HG02571 (cell line): ENCODE measurements at regions not wholly inside any gene's neighbourhood (a gene's known extent, or its start where the extent isn't known, plus 50 kb on each side); places are given as distances from the start of the nearest gene placed in this dataset.
"Not testable (repeated sequence)": the region's sequence is repeated elsewhere in the genome, so short reads cannot be mapped to it uniquely, and the experiment has no call there.

ENCODE experiments used
- ATAC-seq: cut with Tn5 transposase; IDR thresholded peaks from one replicate; pipeline ENCODE4 v1.9.1; 2021; ENCODE audit warnings: mild to moderate bottlenecking, moderate library complexity; ENCODE audit not compliant: unreplicated experiment

DNA sequence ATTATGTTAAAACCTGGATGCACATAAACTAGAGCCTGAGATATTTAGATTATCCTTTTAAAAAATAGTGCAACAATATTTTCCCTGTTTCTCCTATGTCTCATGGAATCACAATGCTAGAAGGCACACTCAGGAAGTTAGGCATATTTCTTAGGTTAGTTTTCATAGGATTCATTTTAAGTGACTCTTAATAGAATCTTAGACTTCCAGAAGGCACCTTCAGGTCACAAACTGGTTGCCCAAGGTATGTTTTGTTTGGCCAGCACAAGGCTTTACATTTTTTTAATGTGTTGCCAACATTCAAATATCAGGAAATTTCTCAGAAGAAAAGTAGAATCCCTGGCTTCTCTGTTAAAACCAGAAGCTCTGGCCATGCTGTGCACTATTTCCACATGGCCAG is 129.3 kb downstream of the LNPK start:
- no peak for ATAC-seq

DNA sequence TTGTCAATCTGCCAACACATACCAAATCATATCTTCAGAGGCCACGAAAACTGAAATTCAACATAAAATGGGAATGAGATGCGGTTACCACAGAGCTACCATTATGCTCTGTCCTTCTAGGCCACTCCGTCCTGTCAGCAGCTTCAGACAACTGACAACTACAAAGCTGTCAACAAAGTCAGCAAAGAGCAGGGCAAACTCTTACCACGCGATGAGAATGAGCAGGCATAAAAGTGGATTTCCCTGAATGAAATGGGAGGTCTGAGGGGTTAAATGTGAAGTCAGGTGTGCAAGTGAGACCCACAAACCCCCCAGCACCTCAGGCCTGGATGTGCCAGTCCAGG is 130.1 kb downstream of the LNPK start:
- no peak for ATAC-seq

DNA sequence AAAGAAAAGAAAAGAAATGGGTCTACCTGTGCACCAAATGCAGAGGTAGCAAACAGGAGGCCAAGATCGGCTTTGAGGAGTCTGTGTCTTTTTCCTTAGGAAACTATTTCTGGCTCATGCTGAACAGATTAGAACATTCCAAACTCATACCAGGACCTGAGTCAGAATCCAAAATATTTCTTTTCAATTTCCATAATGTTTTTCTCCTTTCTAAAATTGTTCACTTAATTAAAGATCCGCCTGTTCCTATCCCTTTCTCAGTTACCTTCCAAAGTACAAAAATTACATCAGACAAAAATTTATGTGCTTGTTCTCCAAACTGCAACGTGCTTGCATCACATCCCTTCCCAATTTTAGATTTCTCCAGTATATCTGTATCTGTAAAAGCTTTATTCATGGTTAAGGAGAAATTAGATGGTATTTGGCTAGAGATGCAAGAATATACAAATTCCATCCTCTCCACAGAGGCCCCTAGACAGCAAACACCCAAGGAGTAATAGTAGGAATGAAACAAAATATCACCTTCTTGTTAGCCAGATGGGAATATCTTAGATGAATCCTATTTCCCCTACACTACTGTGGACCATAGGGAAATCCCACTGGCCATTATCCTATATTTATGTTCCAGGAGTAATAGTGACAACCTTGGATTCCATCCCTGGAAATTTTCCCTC is 130.6 kb downstream of the LNPK start:
- no peak for ATAC-seq

DNA sequence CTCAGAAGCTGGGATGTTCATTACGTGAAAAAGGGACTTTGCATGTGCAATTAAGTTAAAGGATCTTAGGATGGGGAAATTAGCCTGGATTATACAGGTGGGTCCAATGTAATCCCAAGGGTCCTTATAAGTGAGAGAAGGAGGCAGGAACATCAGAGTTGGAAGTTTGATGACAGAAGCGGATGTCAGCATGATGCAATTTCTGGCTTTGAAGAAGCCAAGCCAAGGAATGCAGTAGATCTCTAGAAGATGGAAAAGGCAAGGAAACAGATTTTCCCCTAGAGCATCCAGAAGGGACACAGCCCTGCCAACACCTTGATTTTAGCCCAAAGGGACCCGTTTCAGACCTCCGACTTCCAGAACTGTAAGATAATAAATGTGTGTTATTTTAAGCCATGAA is 136.4 kb downstream of the LNPK start:
- ATAC-seq = no peak

DNA sequence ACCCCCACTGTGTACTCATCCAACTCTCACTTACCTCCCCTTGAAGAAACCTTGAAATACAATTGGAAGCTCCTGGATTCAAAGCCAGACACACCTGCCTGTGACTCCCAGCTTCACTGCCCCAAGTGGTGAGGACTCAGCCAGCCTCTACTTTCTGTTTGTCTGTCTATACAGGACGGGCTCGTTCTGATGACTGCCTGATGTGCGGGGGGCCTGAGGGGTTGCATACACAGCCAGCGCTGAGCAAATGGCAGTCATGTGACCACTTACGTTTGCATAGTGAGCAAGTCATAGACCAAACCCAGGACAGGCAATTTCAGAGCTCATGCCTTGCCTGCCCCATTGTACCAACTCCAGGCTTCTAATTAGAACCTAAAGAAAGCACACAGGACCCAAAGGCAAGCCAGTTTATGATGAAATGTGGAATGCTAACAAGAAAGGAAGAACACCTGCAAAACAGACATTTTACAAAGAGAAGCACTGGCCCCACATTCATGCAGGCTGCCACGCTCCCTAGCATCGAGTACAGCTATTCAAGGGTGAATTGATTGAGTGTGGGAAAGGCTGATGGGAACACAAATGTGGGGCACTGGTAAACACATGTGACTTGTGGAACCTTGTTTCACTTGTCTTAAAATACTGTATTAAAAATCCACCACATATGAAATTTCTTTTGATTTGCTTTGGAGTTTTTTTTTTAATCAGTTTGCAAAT is 137.8 kb downstream of the LNPK start:
- ATAC-seq = no peak

DNA sequence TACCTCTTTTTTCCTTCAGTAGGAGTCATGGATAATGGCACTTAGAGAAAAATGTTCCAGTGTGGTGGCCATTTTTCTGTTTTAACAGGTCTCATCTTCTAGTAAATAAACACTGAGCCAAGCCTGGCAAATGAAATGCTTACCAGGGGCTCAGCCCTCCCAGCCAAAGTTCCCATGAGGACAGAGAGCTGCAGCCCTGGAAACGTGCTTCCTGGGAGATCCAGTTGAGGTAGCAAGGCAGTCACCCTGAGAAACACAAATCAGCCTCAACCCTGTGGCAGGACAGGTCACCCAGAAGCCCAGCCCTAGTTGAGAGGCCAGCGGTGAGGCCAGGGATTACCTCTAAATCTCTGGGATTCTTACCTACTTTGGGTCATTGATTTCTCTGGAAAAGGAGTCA is 140.1 kb downstream of the LNPK start:
- no peak for ATAC-seq

DNA sequence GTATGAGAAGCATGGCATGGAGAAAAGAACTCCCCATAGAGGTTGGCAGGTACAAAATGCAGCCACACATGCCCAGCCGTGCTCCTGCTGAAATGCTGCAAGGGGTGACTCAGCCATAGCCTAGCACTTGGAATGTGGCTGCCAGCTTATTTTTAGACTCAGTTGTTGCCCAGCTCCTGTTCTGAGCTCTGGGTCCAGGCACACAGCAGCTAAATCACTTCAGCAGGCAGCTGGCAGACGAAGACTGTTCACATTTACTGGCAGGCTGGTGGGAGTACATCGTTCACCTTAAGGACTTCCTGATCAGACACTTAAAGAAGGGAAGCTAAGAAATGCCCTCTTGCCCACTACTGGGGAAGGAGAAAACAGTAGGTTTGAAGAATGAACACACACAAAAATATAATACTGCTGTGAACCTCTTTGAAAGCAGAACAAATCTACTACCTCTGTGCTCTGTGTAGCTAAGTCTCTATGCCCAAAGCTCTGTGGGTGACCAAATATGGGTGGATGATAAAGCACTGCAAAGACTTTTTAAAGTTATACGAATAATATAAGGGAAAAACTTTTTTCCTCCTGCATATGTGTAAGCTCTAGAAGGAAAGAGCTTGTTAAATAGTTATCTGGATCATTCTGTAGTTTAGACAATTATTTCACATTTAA is 146.1 kb downstream of the LNPK start:
- no peak for ATAC-seq

DNA sequence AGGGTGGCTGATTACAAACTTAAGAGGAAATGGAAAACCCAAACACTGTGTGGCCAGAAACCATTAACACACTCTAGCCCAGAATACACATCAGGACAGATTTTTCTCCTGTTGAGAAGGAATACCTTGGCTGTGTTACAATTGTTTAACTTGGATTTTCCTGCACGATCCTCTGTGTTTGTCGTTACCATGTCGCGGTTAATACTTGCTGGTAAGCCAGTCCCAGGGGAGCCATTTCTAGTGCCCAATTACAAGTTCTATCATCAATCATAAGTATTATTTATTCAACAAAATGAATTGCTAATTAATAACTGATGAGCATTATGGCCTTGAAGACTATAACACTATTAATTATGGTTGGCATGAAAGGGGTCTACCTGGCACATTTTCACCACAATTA is 146.8 kb downstream of the LNPK start:
- ATAC-seq = no peak

DNA sequence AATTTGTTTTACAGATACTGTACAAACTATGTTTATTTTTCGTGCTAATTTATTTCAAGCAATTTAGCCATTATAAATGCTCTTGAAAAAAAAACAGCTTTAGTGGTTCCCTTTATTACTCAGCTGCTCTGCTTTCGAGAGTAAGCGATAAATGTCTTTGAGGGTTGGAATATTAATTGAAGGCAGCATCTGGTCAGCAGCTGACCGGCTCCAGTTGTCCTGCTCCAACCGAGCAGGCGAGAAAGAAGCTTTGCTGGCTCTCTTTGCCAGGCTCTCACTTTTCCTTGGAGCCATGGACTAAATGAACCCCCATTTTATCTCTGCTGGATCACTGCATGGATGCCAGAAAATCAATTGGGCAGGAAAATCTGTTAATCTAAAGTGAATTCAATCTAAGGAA is 147.4 kb downstream of the LNPK start:
- no peak for ATAC-seq

DNA sequence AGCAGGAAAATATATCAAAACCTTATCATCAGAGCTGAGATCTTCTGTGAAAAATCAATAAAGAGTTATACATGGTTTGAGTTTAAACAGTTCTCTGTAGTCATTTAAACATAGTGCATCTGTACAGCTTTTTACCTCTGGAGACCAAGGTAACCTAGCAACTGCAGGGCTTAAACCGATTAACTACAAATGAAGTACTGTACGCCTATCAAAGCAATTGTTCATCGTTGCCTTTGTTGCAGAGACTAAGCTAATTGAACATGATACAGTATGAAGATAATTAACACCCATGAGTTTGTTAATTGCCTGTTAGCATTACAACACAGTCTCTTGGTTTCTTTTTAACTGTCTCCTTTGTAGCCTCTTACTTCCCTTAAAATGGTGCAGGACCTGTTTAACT is 147.9 kb downstream of the LNPK start:
- ATAC-seq = no peak

DNA sequence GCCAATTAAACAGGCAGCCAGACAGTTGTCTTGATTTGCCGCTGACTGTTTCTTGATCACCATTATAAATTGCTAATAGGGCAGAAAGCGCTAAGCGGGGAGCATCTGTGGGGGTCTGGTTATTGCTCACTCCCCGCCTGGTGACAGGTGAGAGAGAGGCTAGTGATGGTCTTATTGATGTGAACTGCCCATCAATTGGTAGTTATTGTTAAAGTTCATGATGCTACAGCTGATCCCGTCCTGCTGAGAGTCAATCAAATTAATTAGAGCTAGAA is 148.5 kb downstream of the LNPK start:
- ATAC-seq = no peak

DNA sequence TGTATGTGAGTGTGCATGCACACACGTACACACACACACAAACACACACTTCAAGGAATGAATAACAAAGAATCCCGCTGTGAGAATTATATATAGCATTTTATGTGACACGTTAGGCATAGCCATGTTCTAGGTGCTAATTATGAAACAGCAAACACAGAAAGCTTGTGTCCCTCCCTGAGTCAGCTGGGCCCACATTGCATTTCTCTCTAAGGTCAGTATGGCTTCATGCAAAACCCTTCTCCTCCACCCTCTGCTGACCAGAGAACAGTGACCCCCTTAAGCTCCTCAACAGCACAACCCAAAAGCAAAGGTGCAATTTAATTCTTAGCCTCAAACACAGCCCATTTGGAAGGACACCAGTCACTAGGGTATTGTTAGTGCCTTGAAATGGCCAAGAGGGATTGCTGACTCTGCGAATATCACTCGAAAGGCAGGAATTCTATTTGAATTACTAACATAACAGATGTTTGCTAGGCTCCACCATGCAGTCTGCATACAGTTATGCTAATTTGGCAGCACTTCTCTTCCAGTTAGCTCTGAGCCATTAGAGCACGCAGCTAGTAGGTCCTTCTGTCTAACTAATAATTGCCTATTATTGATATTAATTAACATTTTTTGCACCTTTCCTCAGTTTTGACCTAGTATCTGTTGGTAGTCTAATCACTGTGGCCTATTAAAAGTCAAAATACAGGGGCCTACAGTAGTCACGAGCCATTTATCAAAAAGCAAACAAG is 149.0 kb downstream of the LNPK start:
- no peak for ATAC-seq

DNA sequence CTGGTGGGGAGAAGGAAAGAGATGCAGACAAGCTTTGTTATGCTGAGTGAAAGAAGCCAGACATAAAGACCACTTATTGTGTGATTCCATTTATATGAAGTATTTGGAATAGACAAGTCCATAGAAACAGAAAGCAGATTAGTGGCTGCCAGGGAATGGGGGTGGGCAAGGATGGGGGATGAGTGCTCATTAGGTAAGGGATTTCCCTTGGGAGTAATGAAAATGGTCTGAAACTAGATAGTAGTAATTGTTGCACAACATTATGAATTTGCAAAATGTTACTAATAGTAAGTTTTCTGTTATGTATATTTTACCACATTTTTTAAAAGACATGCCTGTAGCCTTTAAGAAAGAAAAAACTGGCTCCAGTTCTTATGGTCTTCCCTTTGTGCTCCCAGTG is 154.9 kb downstream of the LNPK start:
- ATAC-seq = no peak

DNA sequence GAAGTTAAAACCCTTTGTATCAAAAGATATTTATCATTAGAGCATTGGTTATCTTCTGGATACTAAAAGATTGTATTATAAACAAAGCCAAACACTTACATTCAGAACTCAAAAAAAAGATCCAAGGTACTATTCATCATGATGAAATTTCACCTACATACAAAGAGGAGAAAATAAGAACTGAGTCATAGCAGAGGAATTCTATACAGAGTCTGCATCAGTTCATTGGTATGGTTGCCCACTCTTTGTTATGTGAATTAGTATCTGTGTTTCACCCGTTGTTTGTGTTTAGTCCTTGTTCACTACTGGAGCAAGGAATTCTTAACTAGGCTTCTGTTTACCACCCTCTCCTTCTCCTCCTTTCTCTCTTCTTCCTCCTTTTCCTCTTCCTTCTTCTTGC is 157.9 kb downstream of the LNPK start:
- no peak for ATAC-seq

DNA sequence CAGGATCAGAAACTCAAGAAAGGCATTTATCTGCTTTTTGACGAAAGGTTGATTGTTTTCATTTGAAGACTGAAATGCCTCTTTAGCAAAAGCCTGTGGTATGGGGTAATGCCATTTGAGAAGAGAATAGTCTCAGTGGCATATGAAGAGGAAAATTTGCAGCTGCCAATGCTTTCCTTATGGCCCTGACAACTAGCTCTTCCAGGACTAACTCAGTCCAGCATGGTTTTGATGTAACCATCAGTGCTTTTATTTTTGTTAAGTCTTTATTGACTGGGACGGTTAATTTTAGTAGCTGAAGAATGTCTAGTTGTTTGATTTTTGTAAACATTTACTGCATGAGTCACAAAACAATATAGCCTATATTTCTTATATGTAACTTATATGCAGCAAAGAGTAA is 158.4 kb downstream of the LNPK start:
- ATAC-seq = no peak

DNA sequence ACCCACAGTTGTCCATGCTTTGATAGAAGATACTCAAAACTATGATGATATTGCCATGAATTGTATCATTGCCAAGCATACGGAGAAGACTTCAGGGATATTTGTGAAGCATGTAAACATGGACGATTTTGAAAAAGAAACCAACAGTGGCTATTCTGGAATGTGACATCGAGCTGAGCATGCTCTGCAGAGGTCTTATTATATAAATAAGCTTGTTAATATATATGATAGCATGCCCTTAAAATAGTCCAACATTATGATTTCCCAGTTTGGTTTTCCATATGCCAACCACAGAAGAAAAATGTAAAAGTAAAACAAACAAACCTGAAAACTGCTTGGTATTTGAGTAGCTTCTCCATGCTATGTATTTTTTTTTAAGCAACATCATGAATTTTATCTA is 159.1 kb downstream of the LNPK start:
- ATAC-seq = no peak

DNA sequence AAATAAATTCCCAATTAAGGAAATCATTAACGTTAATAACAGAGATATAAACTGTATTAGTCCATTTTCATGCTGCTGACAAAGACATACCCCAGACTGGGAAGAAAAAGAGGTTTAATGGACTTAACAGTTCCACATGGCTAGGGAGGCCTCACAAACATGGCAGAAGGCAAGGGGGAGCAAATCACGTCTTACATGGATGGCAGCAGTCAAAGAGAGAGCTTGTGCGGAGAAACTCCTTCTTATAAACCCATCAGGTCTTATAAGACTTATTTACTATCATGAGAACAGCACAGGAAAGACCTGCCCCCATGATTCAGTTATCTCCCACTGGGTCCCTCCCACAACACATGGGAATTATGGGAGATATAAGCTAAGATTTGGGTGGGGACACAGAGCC is 161.3 kb downstream of the LNPK start:
- ATAC-seq = not testable (repeated sequence)

DNA sequence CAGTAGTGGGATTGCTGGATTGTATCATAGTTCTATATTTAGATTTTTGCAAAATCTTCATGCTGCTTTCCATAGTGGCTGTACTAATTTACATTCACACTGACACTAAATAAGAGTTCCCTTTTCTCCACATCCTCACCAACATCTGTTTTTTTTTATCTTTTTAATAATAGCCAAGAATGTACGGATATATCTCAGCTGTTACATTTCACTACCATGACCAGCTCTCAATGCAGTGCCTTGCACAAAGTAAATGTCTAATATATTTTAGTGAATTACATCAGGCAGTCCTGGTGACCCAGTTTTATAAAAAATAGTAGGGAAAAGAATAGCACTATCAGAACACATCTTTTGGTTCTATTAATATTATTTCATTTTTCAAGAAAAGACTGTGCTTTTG is 161.8 kb downstream of the LNPK start:
- ATAC-seq = no peak

DNA sequence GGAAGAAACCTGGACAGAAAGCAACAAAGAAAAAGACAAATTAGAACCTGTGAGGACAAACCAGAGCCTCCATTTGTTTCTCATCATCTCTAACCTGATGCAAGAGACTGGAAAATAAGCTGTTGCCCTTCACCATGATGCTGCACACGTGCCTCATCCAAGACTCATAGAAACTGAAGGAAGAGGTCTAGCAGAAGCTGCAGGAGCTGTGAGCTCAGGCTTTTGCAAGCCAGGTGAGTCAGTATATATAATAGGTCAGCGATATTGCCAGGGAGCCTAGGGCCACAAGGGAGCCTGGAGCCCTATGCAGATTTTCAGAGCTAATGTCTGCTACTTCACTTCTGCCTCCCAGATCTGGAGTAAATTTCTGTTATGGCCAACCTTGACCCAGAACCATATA is 163.1 kb downstream of the LNPK start:
- no peak for ATAC-seq

DNA sequence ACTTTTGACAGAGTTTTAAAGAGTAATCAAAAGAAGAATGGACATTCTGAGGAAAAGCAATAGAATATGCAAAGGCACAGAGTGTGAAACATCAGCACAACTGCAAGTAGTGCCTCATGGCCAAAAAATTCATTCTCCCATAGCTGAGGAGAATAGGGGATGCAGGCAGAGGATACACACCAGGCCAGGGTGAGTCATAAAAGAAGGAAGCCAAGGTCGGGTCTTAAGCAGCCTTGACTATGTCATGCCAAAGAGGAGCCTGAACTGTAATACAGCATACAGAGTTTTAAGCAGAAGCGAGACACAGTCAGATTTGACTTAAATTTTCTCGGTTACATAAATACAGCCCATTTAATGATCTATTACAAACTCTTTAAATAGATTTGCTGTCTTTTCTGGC is 165.0 kb downstream of the LNPK start:
- no peak for ATAC-seq

DNA sequence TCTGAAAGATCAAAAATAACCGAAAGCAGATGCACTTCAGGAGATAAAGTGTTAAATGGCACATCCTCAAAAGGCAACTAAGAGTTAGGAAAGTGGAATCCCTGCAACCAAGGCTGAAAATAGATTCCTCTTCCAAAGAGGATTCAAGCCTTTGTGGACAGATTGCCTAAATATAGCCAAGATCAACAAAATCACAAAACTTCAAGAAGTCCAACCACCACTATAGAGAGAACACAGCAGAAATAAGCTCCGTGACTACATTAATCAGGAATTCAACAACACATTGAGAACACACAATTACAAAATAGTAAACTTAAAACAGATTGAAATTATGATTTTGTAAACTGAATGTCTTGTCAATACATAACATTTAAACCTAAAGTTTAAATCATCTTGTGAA is 165.7 kb downstream of the LNPK start:
- ATAC-seq = no peak

DNA sequence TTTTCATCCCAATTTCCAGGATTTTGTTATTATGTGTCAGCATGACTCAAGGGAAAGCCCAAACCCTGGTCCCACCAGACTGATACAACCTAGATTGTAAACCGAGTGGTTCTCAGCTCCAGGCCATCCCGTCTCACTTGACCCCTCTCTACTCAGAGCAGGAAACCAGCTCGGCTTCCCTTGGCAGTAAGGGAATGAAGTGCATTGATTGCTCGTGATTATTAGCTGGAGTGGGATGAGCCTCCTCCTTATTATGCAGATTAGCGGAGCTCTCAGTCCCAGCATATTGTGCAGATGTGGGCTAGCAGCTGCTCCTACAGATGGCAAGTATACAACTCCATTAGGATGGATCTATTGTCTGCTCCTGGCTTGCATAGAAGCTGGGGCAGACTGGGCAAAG is 167.6 kb downstream of the LNPK start:
- no peak for ATAC-seq
